ENCODE measurements at regions not wholly inside any gene's neighbourhood (a gene's known extent, or its start where the extent isn't known, plus 50 kb on each side); places are given as distances from the start of the nearest gene placed in this dataset.

GRCh38 chr9:109908459-109909390 is 128.7 kb downstream of the PALM2AKAP2 start:
- TF ChIP-seq POLR2A (IDR thresholded peaks at IDR 0.05): no peak
- TF ChIP-seq CTCF (IDR thresholded peaks at IDR 0.05): no peak
- Histone ChIP-seq H3K27ac (peak overlapping the region; percentile 4 to 67 (median 38)), H3K4me3 (no peak overlapping the region), H3K9me3 (no peaks in the 10 kb centered on the region), H3K4me1 (peaks cover 0 to 20% (median 11%) of the 10 kb centered on the region in 4 donors), H3K36me3 (no peaks in the 10 kb centered on the region), H3K27me3 (no peaks in the 10 kb centered on the region)
- peak in 1 of 3 donors; percentile 57 for DNase-seq

GRCh38 chr9:109910671-109911518 is 130.9 kb downstream of the PALM2AKAP2 start:
- no peak for TF ChIP-seq CTCF (IDR thresholded peaks at IDR 0.05)
- no peak for TF ChIP-seq POLR2A (IDR thresholded peaks at IDR 0.05)
- Histone ChIP-seq H3K4me1 (peaks cover 0 to 25% (median 12%) of the 10 kb centered on the region in 4 donors), H3K9me3 (no peaks in the 10 kb centered on the region), H3K27me3 (no peaks in the 10 kb centered on the region), H3K4me3 (no peak overlapping the region), H3K36me3 (no peaks in the 10 kb centered on the region), H3K27ac (peak overlapping the region in 3 of 4 donors; percentile 13 to 68 (median 31))
- peak in 2 of 3 donors; percentile 59 to 80 for DNase-seq

- H3K4me1 ChIP-seq: peaks cover 0 to 25% (median 12%) of the 10 kb centered on the region in 4 donors
- TF ChIP-seq POLR2A (IDR thresholded peaks at IDR 0.05) (no peak), CTCF (IDR thresholded peaks at IDR 0.05) (no peak)
- DNase-seq: no peak
These were observed 132.1 kb downstream of the PALM2AKAP2 start for GRCh38 chr9:109912082-109912582.

GRCh38 chr9:109912726-109913460 is 132.9 kb downstream of the PALM2AKAP2 start:
- Histone ChIP-seq H3K27me3 (no peaks in the 10 kb centered on the region), H3K9me3 (no peaks in the 10 kb centered on the region), H3K4me1 (peaks cover 0 to 25% (median 14%) of the 10 kb centered on the region in 4 donors), H3K4me3 (no peak overlapping the region), H3K36me3 (no peaks in the 10 kb centered on the region), H3K27ac (peak overlapping the region; percentile 52 to 79 (median 64))
- peak in 1 of 3 donors; percentile 46 for DNase-seq
- TF ChIP-seq CTCF (IDR thresholded peaks at IDR 0.05): no peak
- no peak for TF ChIP-seq POLR2A (IDR thresholded peaks at IDR 0.05)

More at GRCh38 chr9:109912082-109912582, 132.1 kb downstream of the PALM2AKAP2 start:
- H3K9me3 ChIP-seq: no peaks in the 10 kb centered on the region
- no peaks in the 10 kb centered on the region for H3K27me3 ChIP-seq
- peak overlapping the region; percentile 21 to 68 (median 56) for H3K27ac ChIP-seq
- H3K4me3 ChIP-seq: no peak overlapping the region
- H3K36me3 ChIP-seq: no peaks in the 10 kb centered on the region

- DNase-seq: no peak
- no peak for TF ChIP-seq CTCF (IDR thresholded peaks at IDR 0.05)
- no peak for TF ChIP-seq POLR2A (IDR thresholded peaks at IDR 0.05)
- H3K27me3 ChIP-seq: no peaks in the 10 kb centered on the region
- no peak overlapping the region for H3K4me3 ChIP-seq
- H3K36me3 ChIP-seq: no peaks in the 10 kb centered on the region
- no peaks in the 10 kb centered on the region for H3K9me3 ChIP-seq
- peak overlapping the region; percentile 52 to 79 (median 64) for H3K27ac ChIP-seq
- H3K4me1 ChIP-seq: peaks cover 3 to 28% (median 14%) of the 10 kb centered on the region in 4 donors
These were observed 133.4 kb downstream of the PALM2AKAP2 start for GRCh38 chr9:109913461-109913810.
